PC-9 (cell line): ENCODE measurements at regions not wholly inside any gene's neighbourhood (a gene's known extent, or its start where the extent isn't known, plus 50 kb on each side); places are given as distances from the start of the nearest gene placed in this dataset.

Experiments used
- EZH2 ChIP-seq: fragments of 200-600 bp; sonication (generic); IDR thresholded peaks from 2 replicates; pipeline ENCODE4 v1.8.0; 2017; ENCODE audit warnings: antibody characterized with exemption, low read depth
- TF ChIP-seq, protein P1 (sequence below): fragments of 200-600 bp; sonication (generic); conservative IDR thresholded peaks from 2 replicates; pipeline ENCODE4 v1.6.1; 2017; ENCODE audit warnings: mixed run types, antibody characterized with exemption, mild to moderate bottlenecking, moderate library complexity

DNA sequence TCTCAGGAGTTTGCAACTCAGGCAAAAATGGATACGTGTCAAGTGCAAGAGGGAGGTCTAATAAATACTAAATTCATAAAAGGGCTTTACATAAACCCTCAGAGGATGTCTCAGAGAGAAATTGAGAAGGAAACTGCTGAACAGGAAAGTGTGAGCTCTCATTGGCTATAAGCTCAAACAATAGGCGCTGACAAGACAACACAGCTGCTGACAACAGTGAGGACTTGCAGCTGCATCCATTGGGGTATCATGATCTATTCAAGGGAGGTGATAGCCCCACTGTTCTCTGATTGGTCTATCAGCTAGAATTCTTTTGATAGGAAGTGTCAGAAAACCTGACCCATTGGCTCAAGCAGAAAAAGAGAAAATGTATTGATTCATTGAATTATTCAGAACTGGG, 187.2 kb downstream of the CBLN1 start:
- TF ChIP-seq, protein P1, sequence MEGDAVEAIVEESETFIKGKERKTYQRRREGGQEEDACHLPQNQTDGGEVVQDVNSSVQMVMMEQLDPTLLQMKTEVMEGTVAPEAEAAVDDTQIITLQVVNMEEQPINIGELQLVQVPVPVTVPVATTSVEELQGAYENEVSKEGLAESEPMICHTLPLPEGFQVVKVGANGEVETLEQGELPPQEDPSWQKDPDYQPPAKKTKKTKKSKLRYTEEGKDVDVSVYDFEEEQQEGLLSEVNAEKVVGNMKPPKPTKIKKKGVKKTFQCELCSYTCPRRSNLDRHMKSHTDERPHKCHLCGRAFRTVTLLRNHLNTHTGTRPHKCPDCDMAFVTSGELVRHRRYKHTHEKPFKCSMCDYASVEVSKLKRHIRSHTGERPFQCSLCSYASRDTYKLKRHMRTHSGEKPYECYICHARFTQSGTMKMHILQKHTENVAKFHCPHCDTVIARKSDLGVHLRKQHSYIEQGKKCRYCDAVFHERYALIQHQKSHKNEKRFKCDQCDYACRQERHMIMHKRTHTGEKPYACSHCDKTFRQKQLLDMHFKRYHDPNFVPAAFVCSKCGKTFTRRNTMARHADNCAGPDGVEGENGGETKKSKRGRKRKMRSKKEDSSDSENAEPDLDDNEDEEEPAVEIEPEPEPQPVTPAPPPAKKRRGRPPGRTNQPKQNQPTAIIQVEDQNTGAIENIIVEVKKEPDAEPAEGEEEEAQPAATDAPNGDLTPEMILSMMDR: no peak
- no peak for TF ChIP-seq EZH2
